Osteoblast (primary cell): ENCODE measurements at regions not wholly inside any gene's neighbourhood (a gene's known extent, or its start where the extent isn't known, plus 50 kb on each side); places are given as distances from the start of the nearest gene placed in this dataset.

Experiments
- DNase-seq: peaks from one replicate; pipeline ENCODE4 v3.0.0; 2011; ENCODE audit warnings: low spot score, mixed read lengths; ENCODE audit not compliant: insufficient read length; ENCODE audit errors: missing footprints
- H2AFZ ChIP-seq: 2 replicates; pipeline ENCODE4 v1.6.0; 2011; ENCODE audit warnings: mild to moderate bottlenecking, low read length
- H3K27ac ChIP-seq: 2 replicates; pipeline ENCODE4 v1.5.1; 2011; ENCODE audit warnings: mild to moderate bottlenecking, low read depth, low read length, moderate library complexity
- H3K27me3 ChIP-seq: 2 replicates; pipeline ENCODE4 v1.6.0; 2012; ENCODE audit warnings: mild to moderate bottlenecking, control low read depth, inconsistent platforms, low read length, moderate library complexity; ENCODE audit not compliant: insufficient read depth
- H3K36me3 ChIP-seq: 2 replicates; pipeline ENCODE4 v1.5.1; 2011; ENCODE audit warnings: mild to moderate bottlenecking, low read length, control low read depth, moderate library complexity; ENCODE audit not compliant: insufficient read depth
- H3K4me1 ChIP-seq: 2 replicates; pipeline ENCODE4 v1.5.1; 2011; ENCODE audit warnings: mild to moderate bottlenecking, low read length, control low read depth, moderate library complexity; ENCODE audit not compliant: insufficient read depth
- H3K4me2 ChIP-seq: 2 replicates; pipeline ENCODE4 v1.6.0; 2011; ENCODE audit warnings: mild to moderate bottlenecking, low read length; ENCODE audit not compliant: insufficient read depth
- H3K4me3 ChIP-seq: fragments of 200-600 bp; sonication (generic); 3 replicates; pipeline ENCODE4 v1.5.1; 2012; ENCODE audit warnings: mild to moderate bottlenecking, low read length, inconsistent platforms; ENCODE audit not compliant: insufficient read depth
- H3K79me2 ChIP-seq: 2 replicates; pipeline ENCODE4 v1.6.0; 2012; ENCODE audit warnings: mild to moderate bottlenecking, low read length, control low read depth, inconsistent platforms; ENCODE audit not compliant: insufficient read depth
- H3K9me3 ChIP-seq: 2 replicates; pipeline ENCODE4 v1.5.1; 2011; ENCODE audit warnings: low read depth, low read length, control low read depth
- H4K20me1 ChIP-seq: 2 replicates; pipeline ENCODE4 v1.6.0; 2012; ENCODE audit warnings: mild to moderate bottlenecking, low read length, control low read depth; ENCODE audit not compliant: insufficient read depth
- CTCF ChIP-seq: IDR thresholded peaks from 2 replicates; pipeline ENCODE4 v1.5.1; 2011; ENCODE audit warnings: mild to moderate bottlenecking, low read depth, low read length, moderate library complexity; ENCODE audit errors: extremely low read depth

- H3K36me3 ChIP-seq: no peaks in the 10 kb centered on the region
- H3K4me1 ChIP-seq: no peaks in the 10 kb centered on the region
- H3K79me2 ChIP-seq: no peaks in the 10 kb centered on the region
- TF ChIP-seq CTCF: no peak
- no peak for DNase-seq
- no peaks in the 10 kb centered on the region for H3K9me3 ChIP-seq
- no peak overlapping the region for H3K4me2 ChIP-seq
- H3K27me3 ChIP-seq: no peaks in the 10 kb centered on the region
- H3K27ac ChIP-seq: no peak overlapping the region
- no peak overlapping the region for H3K4me3 ChIP-seq
- no peaks in the 10 kb centered on the region for H4K20me1 ChIP-seq
- no peak overlapping the region for H2AFZ ChIP-seq
Observed at GRCh38 chr13:67314405-67314804, 84.3 kb upstream of the PCDH9 start.

DNA sequence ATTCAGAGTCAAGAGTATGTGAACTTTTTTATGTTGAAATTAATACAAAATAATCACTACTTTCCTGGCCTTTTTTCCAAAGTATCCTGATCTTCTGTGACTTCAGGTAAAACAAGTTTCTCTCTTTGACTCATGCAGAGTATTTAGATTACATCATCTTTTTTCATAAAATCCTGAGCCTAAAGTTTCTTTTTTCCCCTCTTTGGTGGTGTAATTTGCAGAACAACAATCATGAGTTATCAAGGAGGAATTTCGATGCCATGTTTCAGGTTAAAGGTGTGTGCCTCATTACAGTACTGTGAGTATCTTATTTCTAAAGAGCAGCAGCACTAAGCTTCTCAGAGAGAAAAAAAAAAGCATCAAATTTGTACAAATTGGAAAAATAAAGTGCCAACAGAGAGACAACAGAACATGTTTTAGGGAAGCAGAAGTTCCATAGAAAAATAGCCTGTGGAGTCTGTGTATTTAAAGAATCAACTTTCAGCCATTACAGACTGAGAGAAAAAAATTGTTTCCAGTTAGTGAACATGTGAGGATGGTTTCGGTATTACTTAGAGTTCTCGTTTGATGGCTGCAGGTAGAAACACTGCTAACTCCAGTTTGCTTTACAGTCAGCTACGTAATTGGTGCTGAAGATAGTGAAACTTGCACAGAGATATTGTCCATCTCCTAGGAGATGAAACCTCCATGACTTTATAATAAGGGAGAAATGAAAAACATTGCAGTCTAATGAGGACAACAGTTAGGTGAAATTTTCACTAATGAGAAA lies 78.1 kb upstream of the PCDH9 start:
- Histone ChIP-seq H3K27ac (no peak overlapping the region), H4K20me1 (no peaks in the 10 kb centered on the region)
- DNase-seq: no peak

GRCh38 chr13:67306742-67307141 lies 76.6 kb upstream of the PCDH9 start:
- H4K20me1 ChIP-seq: no peaks in the 10 kb centered on the region
- H2AFZ ChIP-seq: no peak overlapping the region
- DNase-seq: no peak
- H3K27me3 ChIP-seq: no peaks in the 10 kb centered on the region
- TF ChIP-seq CTCF: no peak
- H3K27ac ChIP-seq: no peak overlapping the region
- no peaks in the 10 kb centered on the region for H3K9me3 ChIP-seq
- no peak overlapping the region for H3K4me2 ChIP-seq
- no peaks in the 10 kb centered on the region for H3K79me2 ChIP-seq
- no peak overlapping the region for H3K4me3 ChIP-seq
- H3K36me3 ChIP-seq: no peaks in the 10 kb centered on the region
- H3K4me1 ChIP-seq: no peaks in the 10 kb centered on the region

More for the DNA sequence above, 78.1 kb upstream of the PCDH9 start:
- Histone ChIP-seq H3K36me3 (no peaks in the 10 kb centered on the region), H2AFZ (no peak overlapping the region), H3K4me2 (no peak overlapping the region), H3K79me2 (no peaks in the 10 kb centered on the region), H3K4me1 (no peaks in the 10 kb centered on the region), H3K9me3 (no peaks in the 10 kb centered on the region), H3K4me3 (no peak overlapping the region), H3K27me3 (no peaks in the 10 kb centered on the region)
- TF ChIP-seq CTCF: no peak

DNA sequence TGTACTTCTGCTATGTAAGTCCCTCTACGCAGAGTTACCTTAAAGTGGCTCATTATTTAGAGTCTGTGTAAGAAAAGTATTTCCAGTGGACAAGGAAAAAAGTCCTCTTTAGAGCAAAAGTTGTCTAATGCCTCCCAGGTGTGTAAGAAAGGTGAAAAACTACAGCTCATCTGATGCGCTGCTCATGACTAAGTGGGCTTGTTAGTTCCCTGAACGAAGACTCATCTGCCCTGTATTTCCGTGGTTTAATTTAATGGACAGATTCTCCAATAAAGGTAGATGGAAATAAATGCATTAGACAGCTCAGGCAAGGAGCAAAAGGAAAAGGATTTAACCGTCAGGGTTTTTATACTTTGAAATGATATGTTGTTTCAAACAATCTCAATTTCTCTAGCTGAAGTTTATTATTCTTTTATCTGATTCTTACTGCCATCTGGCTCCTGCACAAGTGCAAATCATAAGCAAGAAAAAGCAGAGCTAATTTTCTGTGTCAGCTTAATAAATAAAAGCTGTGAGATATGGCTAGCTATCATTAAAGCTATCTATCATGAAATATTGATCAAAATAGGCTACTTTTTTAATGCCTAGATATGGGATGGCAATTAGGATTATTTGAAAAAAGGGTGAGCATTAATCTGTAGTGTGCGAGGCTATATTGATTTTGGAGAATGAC lies 73.7 kb upstream of the PCDH9 start:
- no peak overlapping the region for H3K27ac ChIP-seq
- H3K27me3 ChIP-seq: no peaks in the 10 kb centered on the region
- H3K4me2 ChIP-seq: no peak overlapping the region
- no peak overlapping the region for H2AFZ ChIP-seq
- no peaks in the 10 kb centered on the region for H3K9me3 ChIP-seq
- no peaks in the 10 kb centered on the region for H3K36me3 ChIP-seq
- H4K20me1 ChIP-seq: no peaks in the 10 kb centered on the region
- TF ChIP-seq CTCF: no peak
- no peak overlapping the region for H3K4me3 ChIP-seq
- H3K79me2 ChIP-seq: no peaks in the 10 kb centered on the region
- H3K4me1 ChIP-seq: peaks cover 12% of the 10 kb centered on the region
- no peak for DNase-seq
